ENCODE measurements at regions not wholly inside any gene's neighbourhood (a gene's known extent, or its start where the extent isn't known, plus 50 kb on each side); places are given as distances from the start of the nearest gene placed in this dataset.

DNA sequence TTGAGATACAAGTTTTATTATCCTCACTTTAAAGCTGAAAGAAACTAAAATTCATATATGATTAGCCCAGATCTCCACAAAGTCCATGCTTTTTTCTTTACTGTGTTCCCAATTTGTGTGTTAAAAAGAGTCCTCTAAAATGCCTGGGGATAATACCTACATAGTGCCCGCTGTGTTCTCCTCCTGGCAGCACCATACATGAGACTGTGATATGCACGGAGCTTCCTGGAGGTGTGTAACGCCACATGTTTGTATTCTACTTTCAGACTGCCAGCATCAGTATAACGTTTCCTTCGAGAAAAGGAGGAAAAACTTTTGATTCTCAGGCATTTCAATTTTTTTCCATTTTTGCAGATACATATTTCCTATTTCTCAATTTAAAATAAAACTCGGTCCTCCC, 273.3 kb upstream of the TGFBR2 start:
- CTCF ChIA-PET: no interaction called here
- DNase-seq: no peak

GRCh38 chr3:30333903-30334302, 272.5 kb upstream of the TGFBR2 start:
- POLR2A ChIA-PET: no interaction called here
- no peaks in the 10 kb centered on the region for H3K9me3 Mint-ChIP-seq
- CTCF ChIA-PET: no interaction called here
- no peaks in the 10 kb centered on the region for H3K36me3 Mint-ChIP-seq (ENCODE audit: low read depth)
- peaks cover 10% of the 10 kb centered on the region for H3K4me1 Mint-ChIP-seq
- no peak overlapping the region for H3K4me3 Mint-ChIP-seq
- no peak for DNase-seq
- H3K27me3 Mint-ChIP-seq: peaks cover 4% of the 10 kb centered on the region
- H3K27ac Mint-ChIP-seq: no peak overlapping the region

More for the DNA sequence above, 273.3 kb upstream of the TGFBR2 start:
- Mint-ChIP-seq H3K4me3 (no peak overlapping the region), H3K27ac (no peak overlapping the region), H3K9me3 (peaks cover 2% of the 10 kb centered on the region), H3K27me3 (peaks cover 4% of the 10 kb centered on the region), H3K36me3 (ENCODE audit: low read depth) (no peaks in the 10 kb centered on the region), H3K4me1 (peaks cover 10% of the 10 kb centered on the region)
- POLR2A ChIA-PET: no interaction called here

DNA sequence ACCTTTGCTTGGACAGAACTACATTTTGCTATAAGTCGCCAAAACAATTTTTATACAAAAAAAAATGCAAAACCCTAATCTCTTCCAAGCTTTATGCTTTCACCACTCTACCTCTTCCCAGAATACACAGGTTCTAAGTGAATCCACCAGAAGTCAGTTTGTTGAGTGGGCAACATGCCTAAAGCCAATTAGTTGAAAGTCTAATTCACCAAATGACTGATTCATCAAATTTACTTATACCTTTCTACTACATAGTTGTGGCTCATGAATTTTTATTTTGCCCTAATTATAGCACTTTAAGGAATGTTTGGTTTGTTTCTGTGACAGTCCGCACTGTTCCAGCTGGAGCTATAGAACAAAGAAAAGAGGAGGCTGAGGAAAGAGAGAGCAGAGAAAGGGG, 265.9 kb upstream of the TGFBR2 start:
- no peak overlapping the region for H3K27ac Mint-ChIP-seq
- no peak overlapping the region for H3K4me3 Mint-ChIP-seq
- H3K27me3 Mint-ChIP-seq: no peaks in the 10 kb centered on the region
- DNase-seq: no peak
- H3K9me3 Mint-ChIP-seq: no peaks in the 10 kb centered on the region
- CTCF ChIA-PET: no interaction called here
- POLR2A ChIA-PET: no interaction called here
- H3K36me3 Mint-ChIP-seq (ENCODE audit: low read depth): peaks cover 3% of the 10 kb centered on the region
- peaks cover 17% of the 10 kb centered on the region for H3K4me1 Mint-ChIP-seq

GRCh38 chr3:30341079-30341478, 265.3 kb upstream of the TGFBR2 start:
- Mint-ChIP-seq H3K27ac (no peak overlapping the region), H3K9me3 (no peaks in the 10 kb centered on the region), H3K4me1 (peaks cover 22% of the 10 kb centered on the region), H3K4me3 (no peak overlapping the region), H3K27me3 (no peaks in the 10 kb centered on the region), H3K36me3 (ENCODE audit: low read depth) (peaks cover 7% of the 10 kb centered on the region)
- ChIA-PET POLR2A (no interaction called here), CTCF (no interaction called here)
- no peak for DNase-seq

- ChIA-PET CTCF (no interaction called here), POLR2A (no interaction called here)
- Mint-ChIP-seq H3K27me3 (no peaks in the 10 kb centered on the region), H3K36me3 (ENCODE audit: low read depth) (peaks cover 13% of the 10 kb centered on the region), H3K4me3 (no peak overlapping the region), H3K27ac (no peak overlapping the region), H3K4me1 (peaks cover 30% of the 10 kb centered on the region), H3K9me3 (no peaks in the 10 kb centered on the region)
- DNase-seq: no peak
Observed at GRCh38 chr3:30341851-30342250, 264.6 kb upstream of the TGFBR2 start.

DNA sequence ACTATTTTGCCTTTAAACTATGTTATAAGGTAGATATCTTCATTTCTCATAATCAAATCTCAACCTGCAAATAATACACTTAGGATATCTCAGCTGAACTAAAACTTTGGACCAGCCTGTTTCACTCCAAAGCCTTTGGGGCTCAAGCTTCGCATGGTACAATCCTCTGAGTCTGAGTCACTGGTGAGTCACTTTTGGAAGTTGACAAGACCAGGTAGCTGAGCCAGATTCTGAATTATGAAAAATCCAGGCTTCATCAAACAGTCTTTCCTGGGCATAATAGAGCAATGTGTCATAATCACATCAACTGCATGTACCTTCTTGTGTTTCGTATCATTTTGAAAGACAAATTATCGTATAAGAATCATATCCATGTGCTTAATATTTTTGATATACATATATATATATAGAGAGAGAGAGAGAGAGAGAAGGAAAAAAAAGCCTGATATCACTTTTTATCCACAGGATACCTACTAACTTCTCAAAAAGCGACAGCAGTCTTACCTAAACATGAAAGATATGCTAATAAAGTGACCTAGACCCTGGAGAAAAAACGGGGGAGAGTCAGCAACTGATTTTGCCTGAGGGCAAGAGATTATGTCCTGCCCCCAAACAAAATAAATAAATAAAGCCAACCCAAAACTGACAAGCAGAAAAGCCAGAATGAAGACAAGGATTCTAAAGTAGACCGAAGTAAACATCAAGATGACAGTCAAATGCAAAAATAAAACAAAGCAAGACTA, 263.9 kb upstream of the TGFBR2 start:
- H3K27ac Mint-ChIP-seq: no peak overlapping the region
- CTCF ChIA-PET: no interaction called here
- POLR2A ChIA-PET: no interaction called here

DNA sequence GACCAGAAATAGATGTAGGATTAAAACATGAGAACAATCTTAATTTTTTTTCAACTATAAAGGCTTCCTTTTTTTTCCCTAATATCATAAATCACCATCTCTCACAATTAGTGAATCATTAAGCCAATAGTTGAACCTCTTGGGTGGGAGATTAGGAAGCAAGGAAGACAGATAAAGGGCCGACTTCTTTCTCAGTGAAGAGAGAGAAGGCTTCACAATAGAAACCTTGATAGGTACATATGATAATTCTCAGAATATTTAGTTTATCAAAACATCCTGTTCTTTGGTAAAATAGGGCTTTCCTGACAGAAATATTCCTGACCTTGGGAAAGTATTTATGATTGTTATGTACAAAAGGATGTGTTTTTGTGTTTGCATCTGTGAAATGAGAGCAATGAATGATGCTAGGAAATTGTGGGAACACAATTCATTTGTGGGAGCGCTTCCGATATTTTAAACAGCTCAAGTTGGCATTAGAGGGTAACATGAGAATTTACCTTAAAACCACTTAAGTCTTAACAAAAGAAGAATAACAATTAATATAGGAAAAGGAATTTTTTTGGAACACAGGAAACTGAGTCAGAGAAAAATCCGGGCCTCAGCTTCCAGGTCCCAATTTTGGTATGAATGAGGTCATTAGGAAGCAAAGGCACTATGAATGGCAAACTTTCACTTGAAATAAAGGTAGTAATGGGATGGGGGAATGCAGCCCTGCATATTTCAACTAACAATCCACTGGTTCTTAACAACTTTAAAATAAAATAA, 263.2 kb upstream of the TGFBR2 start:
- CTCF ChIA-PET: no interaction called here
- no peak overlapping the region for H3K4me3 Mint-ChIP-seq

More for the DNA sequence above, 263.9 kb upstream of the TGFBR2 start:
- Mint-ChIP-seq H3K4me1 (peaks cover 36% of the 10 kb centered on the region), H3K36me3 (ENCODE audit: low read depth) (peaks cover 15% of the 10 kb centered on the region), H3K4me3 (no peak overlapping the region), H3K9me3 (no peaks in the 10 kb centered on the region), H3K27me3 (no peaks in the 10 kb centered on the region)
- DNase-seq: no peak

DNA sequence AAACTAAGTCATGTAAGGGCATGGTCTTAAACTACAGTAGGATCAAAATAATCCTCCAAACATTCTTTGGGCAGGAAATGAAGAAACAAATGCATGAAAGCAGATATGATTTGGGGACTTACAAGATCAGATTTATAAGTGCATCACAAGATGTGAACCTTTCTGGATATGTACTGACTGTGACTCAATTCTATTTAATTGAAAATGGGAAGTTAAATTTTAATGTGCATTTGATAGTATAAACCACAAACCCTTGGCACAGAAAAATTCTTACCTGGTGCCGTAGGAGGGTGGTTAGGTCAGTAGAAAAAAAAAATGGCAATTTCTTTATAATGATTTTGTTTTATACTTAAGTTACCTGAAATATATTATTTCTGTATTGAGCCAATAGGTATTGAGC, 262.5 kb upstream of the TGFBR2 start:
- POLR2A ChIA-PET: no interaction called here
- no peaks in the 10 kb centered on the region for H3K9me3 Mint-ChIP-seq
- no peak overlapping the region for H3K4me3 Mint-ChIP-seq
- no peaks in the 10 kb centered on the region for H3K27me3 Mint-ChIP-seq
- peaks cover 15% of the 10 kb centered on the region for H3K36me3 Mint-ChIP-seq (ENCODE audit: low read depth)
- no peak overlapping the region for H3K27ac Mint-ChIP-seq
- CTCF ChIA-PET: no interaction called here
- peaks cover 50% of the 10 kb centered on the region for H3K4me1 Mint-ChIP-seq
- DNase-seq: no peak

More for the DNA sequence above, 263.2 kb upstream of the TGFBR2 start:
- Mint-ChIP-seq H3K36me3 (ENCODE audit: low read depth) (peaks cover 15% of the 10 kb centered on the region), H3K27me3 (no peaks in the 10 kb centered on the region), H3K4me1 (peaks cover 44% of the 10 kb centered on the region), H3K27ac (no peak overlapping the region), H3K9me3 (no peaks in the 10 kb centered on the region)
- no peak for DNase-seq
- POLR2A ChIA-PET: no interaction called here

GRCh38 chr3:30344288-30344687, 262.1 kb upstream of the TGFBR2 start:
- Mint-ChIP-seq H3K27ac (no peak overlapping the region), H3K36me3 (ENCODE audit: low read depth) (peaks cover 19% of the 10 kb centered on the region), H3K27me3 (no peaks in the 10 kb centered on the region), H3K9me3 (no peaks in the 10 kb centered on the region), H3K4me3 (no peak overlapping the region), H3K4me1 (peaks cover 54% of the 10 kb centered on the region)
- CTCF ChIA-PET: no interaction called here
- POLR2A ChIA-PET: no interaction called here
- DNase-seq: no peak

DNA sequence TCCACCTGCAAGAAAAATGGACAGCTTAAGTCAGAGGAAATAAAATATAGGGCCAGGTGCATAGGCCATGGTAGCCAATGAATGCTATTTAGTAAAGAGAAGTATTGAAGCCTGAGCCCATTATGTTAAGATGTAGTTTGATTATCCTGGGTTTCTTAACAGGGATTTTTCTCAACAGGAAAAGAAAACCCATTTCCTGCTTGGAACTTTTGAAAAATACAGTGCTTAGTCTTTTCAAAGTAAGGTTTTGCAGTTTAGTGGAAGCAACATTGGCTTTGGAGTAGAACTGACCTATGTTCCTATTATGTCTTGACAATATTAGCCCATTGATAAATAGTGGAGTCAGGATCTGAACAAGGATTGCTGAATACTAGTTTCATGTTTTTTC, 259.5 kb upstream of the TGFBR2 start:
- POLR2A ChIA-PET: interaction anchor here (1.5 to 2.8 kb wide), 4 partner anchors 10 to 261 kb away, joined by 3 to 10 read pairs (median 7); partner anchors contain the start of gene TGFBR2
- Mint-ChIP-seq H3K4me1 (peaks cover 74% of the 10 kb centered on the region), H3K9me3 (no peaks in the 10 kb centered on the region), H3K27me3 (peaks cover 7% of the 10 kb centered on the region), H3K4me3 (no peak overlapping the region), H3K36me3 (ENCODE audit: low read depth) (peaks cover 25% of the 10 kb centered on the region), H3K27ac (no peak overlapping the region)
- no peak for DNase-seq
- CTCF ChIA-PET: no interaction called here

DNA sequence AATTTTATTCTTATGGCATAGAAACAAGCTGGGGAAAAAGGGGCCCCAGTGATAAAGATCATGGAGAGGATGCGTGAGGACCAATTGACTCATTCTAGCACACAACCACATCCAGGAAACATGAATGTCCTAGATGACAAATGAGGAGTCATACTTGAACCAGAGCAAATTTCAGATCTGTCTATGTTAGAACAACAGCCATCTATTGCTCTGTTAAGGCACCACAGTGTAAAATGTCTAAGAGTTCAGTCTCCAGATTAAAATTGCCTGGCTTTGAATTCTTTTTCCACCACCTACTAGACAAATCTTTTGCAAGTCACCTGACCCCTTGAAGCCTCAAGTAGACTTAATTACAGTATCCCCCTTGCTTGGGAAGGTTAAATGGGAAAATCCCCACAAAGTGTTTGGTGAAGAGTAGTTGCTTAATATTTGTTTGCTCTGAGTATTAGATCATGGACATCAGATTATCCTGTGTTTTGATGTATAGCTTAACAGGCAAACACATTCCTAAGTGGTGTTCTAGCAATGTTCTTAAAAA, 258.7 kb upstream of the TGFBR2 start:
- CTCF ChIA-PET: interaction anchor here (1.0 kb wide), 1 partner anchor 8 kb away, joined by 3 read pairs; no protein-coding TSS in a partner anchor
- H3K27me3 Mint-ChIP-seq: peaks cover 12% of the 10 kb centered on the region
- peak overlapping the region; percentile 15 for H3K4me3 Mint-ChIP-seq
- no peaks in the 10 kb centered on the region for H3K9me3 Mint-ChIP-seq
- peak overlapping the region; percentile 80 for H3K27ac Mint-ChIP-seq
- H3K36me3 Mint-ChIP-seq (ENCODE audit: low read depth): peaks cover 31% of the 10 kb centered on the region
- H3K4me1 Mint-ChIP-seq: peaks cover 77% of the 10 kb centered on the region
- peak; percentile 66 for DNase-seq
- POLR2A ChIA-PET: interaction anchor here (0.9 to 2.8 kb wide), 7 partner anchors 9 to 310 kb away, joined by 3 to 10 read pairs (median 5); partner anchors contain the start of gene TGFBR2

GRCh38 chr3:30349507-30349906, 256.9 kb upstream of the TGFBR2 start:
- Mint-ChIP-seq H3K27ac (no peak overlapping the region), H3K4me1 (peaks cover 90% of the 10 kb centered on the region), H3K27me3 (peaks cover 12% of the 10 kb centered on the region), H3K9me3 (no peaks in the 10 kb centered on the region), H3K36me3 (ENCODE audit: low read depth) (peaks cover 31% of the 10 kb centered on the region), H3K4me3 (no peak overlapping the region)
- ChIA-PET CTCF (interaction anchor here (0.8 kb wide), 1 partner anchor 279 kb away, joined by 4 read pairs; no protein-coding TSS in a partner anchor), POLR2A (interaction anchor here (1.8 to 2.8 kb wide), 3 partner anchors 255 to 258 kb away, joined by 5 to 10 read pairs (median 9); partner anchors contain the start of gene TGFBR2)
- no peak for DNase-seq

GRCh38 chr3:30350011-30350410, 256.4 kb upstream of the TGFBR2 start:
- H3K9me3 Mint-ChIP-seq: no peaks in the 10 kb centered on the region
- peaks cover 12% of the 10 kb centered on the region for H3K27me3 Mint-ChIP-seq
- DNase-seq: no peak
- H3K27ac Mint-ChIP-seq: no peak overlapping the region
- peaks cover 94% of the 10 kb centered on the region for H3K4me1 Mint-ChIP-seq
- H3K4me3 Mint-ChIP-seq: no peak overlapping the region
- H3K36me3 Mint-ChIP-seq (ENCODE audit: low read depth): peaks cover 31% of the 10 kb centered on the region
- ChIA-PET POLR2A (interaction anchor here (0.7 to 2.8 kb wide), 2 partner anchors 30 to 258 kb away, joined by 3 to 9 read pairs; no protein-coding TSS in a partner anchor), CTCF (interaction anchor here (0.8 kb wide), 1 partner anchor 279 kb away, joined by 4 read pairs; no protein-coding TSS in a partner anchor)
